SK-N-SH (cell line): ENCODE measurements at regions not wholly inside any gene's neighbourhood (a gene's known extent, or its start where the extent isn't known, plus 50 kb on each side); places are given as distances from the start of the nearest gene placed in this dataset.

Experiments
- EZH2phosphoT487 ChIP-seq: fragments of 200-600 bp; sonication (generic); IDR thresholded peaks from 2 replicates; pipeline ENCODE4 v1.6.1; 2017; ENCODE audit warnings: low read depth, mixed run types, mild to moderate bottlenecking, antibody characterized with exemption, moderate library complexity, borderline replicate concordance
- GATA2 ChIP-seq: sonication (generic); formaldehyde crosslinking; IDR thresholded peaks from 2 replicates; pipeline ENCODE4 v1.5.0; 2020; ENCODE audit warnings: mild to moderate bottlenecking, missing genetic modification reagents
- PBX3 ChIP-seq: IDR thresholded peaks from 2 replicates; pipeline ENCODE4; 2012
- POLR2AphosphoS5 ChIP-seq: IDR thresholded peaks from 2 replicates; pipeline ENCODE4 v1.6.1; 2012; ENCODE audit warnings: low read depth, low read length
- RFX5 ChIP-seq: IDR thresholded peaks from 2 replicates; pipeline ENCODE4 v1.6.1; 2012; ENCODE audit warnings: mild to moderate bottlenecking, improper control_type of control experiment, low read length
- RXRA ChIP-seq: IDR thresholded peaks from 2 replicates; pipeline ENCODE4 v1.4.0; 2012; ENCODE audit warnings: low read depth, mild to moderate bottlenecking, borderline replicate concordance
- SMC3 ChIP-seq: IDR thresholded peaks from 2 replicates; pipeline ENCODE4 v1.6.1; 2012; ENCODE audit warnings: low read depth, low read length, improper control_type of control experiment
- TF ChIP-seq, protein P1 (sequence below): fragments of 200-600 bp; sonication (generic); IDR thresholded peaks from 2 replicates; pipeline ENCODE4 v1.6.1; 2017; ENCODE audit warnings: antibody characterized with exemption, mild to moderate bottlenecking, moderate library complexity
- TF ChIP-seq, protein P2 (sequence below): IDR thresholded peaks from 2 replicates; pipeline ENCODE4 v1.6.1; 2012; ENCODE audit warnings: mild to moderate bottlenecking, low read depth, low read length, moderate library complexity
- TF ChIP-seq, protein P3 (sequence below): IDR thresholded peaks from 2 replicates; pipeline ENCODE4 v1.4.0; 2012; ENCODE audit warnings: low read depth, borderline replicate concordance

DNA sequence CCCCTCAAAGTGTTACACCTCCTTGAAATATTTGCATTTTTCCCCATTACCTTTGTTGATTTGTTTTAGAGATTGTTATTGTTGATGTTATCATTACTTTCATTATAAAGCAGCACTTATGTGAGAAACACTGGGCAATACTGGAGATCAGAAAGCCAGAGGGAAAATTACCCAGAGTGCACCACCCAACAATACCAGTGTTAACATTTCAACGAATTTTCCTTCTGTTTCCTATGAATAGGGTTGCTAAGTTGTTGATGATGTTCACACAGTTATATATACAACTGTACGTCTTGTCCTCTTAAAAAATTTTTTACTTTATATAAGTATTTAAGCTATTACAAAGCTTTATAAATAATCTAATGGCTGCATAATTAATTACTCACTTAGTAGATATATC lies 173.6 kb upstream of the UMPS start:
- TF ChIP-seq GATA2, result no peak
- TF ChIP-seq, protein P1, sequence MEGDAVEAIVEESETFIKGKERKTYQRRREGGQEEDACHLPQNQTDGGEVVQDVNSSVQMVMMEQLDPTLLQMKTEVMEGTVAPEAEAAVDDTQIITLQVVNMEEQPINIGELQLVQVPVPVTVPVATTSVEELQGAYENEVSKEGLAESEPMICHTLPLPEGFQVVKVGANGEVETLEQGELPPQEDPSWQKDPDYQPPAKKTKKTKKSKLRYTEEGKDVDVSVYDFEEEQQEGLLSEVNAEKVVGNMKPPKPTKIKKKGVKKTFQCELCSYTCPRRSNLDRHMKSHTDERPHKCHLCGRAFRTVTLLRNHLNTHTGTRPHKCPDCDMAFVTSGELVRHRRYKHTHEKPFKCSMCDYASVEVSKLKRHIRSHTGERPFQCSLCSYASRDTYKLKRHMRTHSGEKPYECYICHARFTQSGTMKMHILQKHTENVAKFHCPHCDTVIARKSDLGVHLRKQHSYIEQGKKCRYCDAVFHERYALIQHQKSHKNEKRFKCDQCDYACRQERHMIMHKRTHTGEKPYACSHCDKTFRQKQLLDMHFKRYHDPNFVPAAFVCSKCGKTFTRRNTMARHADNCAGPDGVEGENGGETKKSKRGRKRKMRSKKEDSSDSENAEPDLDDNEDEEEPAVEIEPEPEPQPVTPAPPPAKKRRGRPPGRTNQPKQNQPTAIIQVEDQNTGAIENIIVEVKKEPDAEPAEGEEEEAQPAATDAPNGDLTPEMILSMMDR, result no peak
- no peak for TF ChIP-seq SMC3
- TF ChIP-seq POLR2AphosphoS5, result no peak
- TF ChIP-seq PBX3, result no peak
- no peak for TF ChIP-seq RXRA
- no peak for TF ChIP-seq RFX5
- TF ChIP-seq, protein P2, sequence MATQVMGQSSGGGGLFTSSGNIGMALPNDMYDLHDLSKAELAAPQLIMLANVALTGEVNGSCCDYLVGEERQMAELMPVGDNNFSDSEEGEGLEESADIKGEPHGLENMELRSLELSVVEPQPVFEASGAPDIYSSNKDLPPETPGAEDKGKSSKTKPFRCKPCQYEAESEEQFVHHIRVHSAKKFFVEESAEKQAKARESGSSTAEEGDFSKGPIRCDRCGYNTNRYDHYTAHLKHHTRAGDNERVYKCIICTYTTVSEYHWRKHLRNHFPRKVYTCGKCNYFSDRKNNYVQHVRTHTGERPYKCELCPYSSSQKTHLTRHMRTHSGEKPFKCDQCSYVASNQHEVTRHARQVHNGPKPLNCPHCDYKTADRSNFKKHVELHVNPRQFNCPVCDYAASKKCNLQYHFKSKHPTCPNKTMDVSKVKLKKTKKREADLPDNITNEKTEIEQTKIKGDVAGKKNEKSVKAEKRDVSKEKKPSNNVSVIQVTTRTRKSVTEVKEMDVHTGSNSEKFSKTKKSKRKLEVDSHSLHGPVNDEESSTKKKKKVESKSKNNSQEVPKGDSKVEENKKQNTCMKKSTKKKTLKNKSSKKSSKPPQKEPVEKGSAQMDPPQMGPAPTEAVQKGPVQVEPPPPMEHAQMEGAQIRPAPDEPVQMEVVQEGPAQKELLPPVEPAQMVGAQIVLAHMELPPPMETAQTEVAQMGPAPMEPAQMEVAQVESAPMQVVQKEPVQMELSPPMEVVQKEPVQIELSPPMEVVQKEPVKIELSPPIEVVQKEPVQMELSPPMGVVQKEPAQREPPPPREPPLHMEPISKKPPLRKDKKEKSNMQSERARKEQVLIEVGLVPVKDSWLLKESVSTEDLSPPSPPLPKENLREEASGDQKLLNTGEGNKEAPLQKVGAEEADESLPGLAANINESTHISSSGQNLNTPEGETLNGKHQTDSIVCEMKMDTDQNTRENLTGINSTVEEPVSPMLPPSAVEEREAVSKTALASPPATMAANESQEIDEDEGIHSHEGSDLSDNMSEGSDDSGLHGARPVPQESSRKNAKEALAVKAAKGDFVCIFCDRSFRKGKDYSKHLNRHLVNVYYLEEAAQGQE, result no peak
- TF ChIP-seq EZH2phosphoT487, result no peak
- TF ChIP-seq, protein P3, sequence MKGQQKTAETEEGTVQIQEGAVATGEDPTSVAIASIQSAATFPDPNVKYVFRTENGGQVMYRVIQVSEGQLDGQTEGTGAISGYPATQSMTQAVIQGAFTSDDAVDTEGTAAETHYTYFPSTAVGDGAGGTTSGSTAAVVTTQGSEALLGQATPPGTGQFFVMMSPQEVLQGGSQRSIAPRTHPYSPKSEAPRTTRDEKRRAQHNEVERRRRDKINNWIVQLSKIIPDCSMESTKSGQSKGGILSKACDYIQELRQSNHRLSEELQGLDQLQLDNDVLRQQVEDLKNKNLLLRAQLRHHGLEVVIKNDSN, result no peak
